SU-DHL-6 (cell line): ENCODE measurements at regions not wholly inside any gene's neighbourhood (a gene's known extent, or its start where the extent isn't known, plus 50 kb on each side); places are given as distances from the start of the nearest gene placed in this dataset.

Source experiments
- H2AFZ ChIP-seq: fragments of 200-600 bp; sonication (generic); 2 replicates; pipeline ENCODE4 v1.6.1; 2014; ENCODE audit warnings: low read depth, mild to moderate bottlenecking, moderate library complexity, mixed read lengths, antibody characterized with exemption, low read length; ENCODE audit not compliant: severe bottlenecking
- H3F3A ChIP-seq: fragments of 200-600 bp; shearing (Covaris generic); 2 replicates; pipeline ENCODE4 v1.6.0; 2016; ENCODE audit warnings: antibody characterized with exemption, mild to moderate bottlenecking; ENCODE audit not compliant: insufficient read depth
- H3K27ac ChIP-seq: fragments of 200-600 bp; sonication (generic); 2 replicates; pipeline ENCODE4 v1.5.1; 2016; ENCODE audit warnings: low read depth, mild to moderate bottlenecking, low read length, moderate library complexity, mixed read lengths
- H3K27me3 ChIP-seq: fragments of 200-600 bp; sonication (generic), shearing (Covaris generic); 2 replicates; pipeline ENCODE4 v1.6.0; 2014; ENCODE audit warnings: mild to moderate bottlenecking, low read length
- H3K36me3 ChIP-seq: fragments of 200-600 bp; sonication (generic); 2 replicates; pipeline ENCODE4 v1.6.1; 2014; ENCODE audit warnings: mild to moderate bottlenecking, low read length, mixed read lengths
- H3K4me2 ChIP-seq: fragments of 300-600, 200-600 bp; shearing (Covaris generic), sonication (generic); 2 replicates; pipeline ENCODE4 v1.6.0; 2014; ENCODE audit warnings: low read length, low read depth, mild to moderate bottlenecking; ENCODE audit not compliant: poor library complexity, severe bottlenecking
- H3K4me3 ChIP-seq: fragments of 200-600 bp; sonication (generic); 2 replicates; pipeline ENCODE4 v1.5.1; 2014; ENCODE audit warnings: antibody characterized with exemption, low read length, mild to moderate bottlenecking, mixed read lengths; ENCODE audit not compliant: insufficient read depth, poor library complexity, severe bottlenecking
- H3K79me2 ChIP-seq: fragments of 200-600 bp; sonication (generic); 2 replicates; pipeline ENCODE4 v1.6.1; 2014; ENCODE audit warnings: mild to moderate bottlenecking, low read length, moderate library complexity; ENCODE audit not compliant: insufficient read depth
- H3K9ac ChIP-seq: fragments of 200-600 bp; sonication (generic); 2 replicates; pipeline ENCODE4 v1.7.0; 2014; ENCODE audit warnings: mild to moderate bottlenecking, low read length
- H3K9me2 ChIP-seq: fragments of 200-600 bp; sonication (generic); replicated peaks from 2 replicates; pipeline ENCODE4 v1.6.1; 2014; ENCODE audit warnings: low read length; ENCODE audit not compliant: insufficient read depth
- H3K9me3 ChIP-seq: fragments of 200-600 bp; sonication (generic); 2 replicates; pipeline ENCODE4 v1.6.1; 2014; ENCODE audit warnings: low read length, mixed read lengths; ENCODE audit not compliant: insufficient read depth
- H4K20me1 ChIP-seq: fragments of 200-600 bp; sonication (generic); 2 replicates; pipeline ENCODE4 v1.6.1; 2014; ENCODE audit warnings: low read depth, mild to moderate bottlenecking, antibody characterized with exemption, low read length, moderate library complexity, mixed read lengths
- EZH2phosphoT487 ChIP-seq: fragments of 200-600 bp; sonication (generic), shearing (Covaris generic); conservative IDR thresholded peaks from 2 replicates; pipeline ENCODE4 v1.6.1; 2018; ENCODE audit warnings: mild to moderate bottlenecking, antibody characterized with exemption, low read length, moderate library complexity, mixed read lengths
- TF ChIP-seq, protein P1 (sequence below): fragments of 200-600 bp; sonication (generic); IDR thresholded peaks from one replicate; pipeline ENCODE4 v1.5.1; 2017; ENCODE audit warnings: antibody characterized with exemption, mild to moderate bottlenecking, low read length, moderate library complexity; ENCODE audit not compliant: insufficient read depth, poor library complexity, severe bottlenecking

DNA sequence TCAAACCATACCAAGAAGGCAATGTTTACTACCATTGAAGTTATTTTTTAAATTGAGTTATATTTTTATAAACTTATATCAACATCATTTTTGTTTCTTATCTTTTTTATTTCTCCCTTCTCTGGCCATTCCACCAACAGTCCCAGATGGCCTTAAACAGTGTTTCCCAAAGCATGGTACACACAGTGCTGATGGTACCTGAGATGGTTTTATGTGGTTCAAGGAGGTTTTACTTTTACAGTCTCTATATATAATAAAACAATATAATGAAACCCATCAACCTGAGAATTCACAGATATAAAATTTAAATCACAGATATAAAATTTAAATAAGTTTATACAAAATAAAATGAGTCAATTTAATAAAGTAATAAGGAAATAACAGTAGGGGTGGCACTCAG is 65.1 kb upstream of the MSTN start:
- no peaks in the 10 kb centered on the region for H3F3A ChIP-seq
- no peak overlapping the region for H3K9ac ChIP-seq
- no peaks in the 10 kb centered on the region for H3K36me3 ChIP-seq
- H3K27ac ChIP-seq, result no peak overlapping the region
- H3K79me2 ChIP-seq, result no peaks in the 10 kb centered on the region
- no peaks in the 10 kb centered on the region for H3K9me3 ChIP-seq
- H3K9me2 ChIP-seq, result no peaks in the 10 kb centered on the region
- H2AFZ ChIP-seq, result no peak overlapping the region
- H3K27me3 ChIP-seq, result no peaks in the 10 kb centered on the region
- no peak for TF ChIP-seq EZH2phosphoT487
- H4K20me1 ChIP-seq, result no peaks in the 10 kb centered on the region
- H3K4me3 ChIP-seq, result no peak overlapping the region
- H3K4me2 ChIP-seq, result no peak overlapping the region

DNA sequence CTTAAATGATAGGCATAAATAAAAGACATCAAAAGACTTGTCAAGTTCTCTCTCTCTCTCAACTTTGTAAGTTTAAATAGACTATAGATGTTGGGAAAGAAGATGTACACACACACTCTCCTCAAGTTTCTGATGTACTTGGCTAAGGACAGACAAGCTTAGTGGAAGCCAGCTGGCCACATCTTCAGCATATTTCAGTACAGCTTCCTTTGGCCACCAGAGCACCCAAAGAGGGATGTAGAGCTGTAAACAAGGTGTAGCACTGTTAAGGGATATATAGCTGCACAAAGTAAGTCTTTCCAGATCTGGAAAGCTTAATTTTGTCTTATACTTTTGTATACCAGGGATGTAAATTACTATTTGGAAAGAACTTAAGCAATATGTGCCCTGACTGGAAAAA is 64.3 kb upstream of the MSTN start:
- no peaks in the 10 kb centered on the region for H4K20me1 ChIP-seq
- H3K9ac ChIP-seq, result no peak overlapping the region
- no peaks in the 10 kb centered on the region for H3K9me3 ChIP-seq
- H3K9me2 ChIP-seq, result no peaks in the 10 kb centered on the region
- H3K27me3 ChIP-seq, result no peaks in the 10 kb centered on the region
- no peak overlapping the region for H3K4me3 ChIP-seq
- no peaks in the 10 kb centered on the region for H3K36me3 ChIP-seq
- TF ChIP-seq, protein P1, sequence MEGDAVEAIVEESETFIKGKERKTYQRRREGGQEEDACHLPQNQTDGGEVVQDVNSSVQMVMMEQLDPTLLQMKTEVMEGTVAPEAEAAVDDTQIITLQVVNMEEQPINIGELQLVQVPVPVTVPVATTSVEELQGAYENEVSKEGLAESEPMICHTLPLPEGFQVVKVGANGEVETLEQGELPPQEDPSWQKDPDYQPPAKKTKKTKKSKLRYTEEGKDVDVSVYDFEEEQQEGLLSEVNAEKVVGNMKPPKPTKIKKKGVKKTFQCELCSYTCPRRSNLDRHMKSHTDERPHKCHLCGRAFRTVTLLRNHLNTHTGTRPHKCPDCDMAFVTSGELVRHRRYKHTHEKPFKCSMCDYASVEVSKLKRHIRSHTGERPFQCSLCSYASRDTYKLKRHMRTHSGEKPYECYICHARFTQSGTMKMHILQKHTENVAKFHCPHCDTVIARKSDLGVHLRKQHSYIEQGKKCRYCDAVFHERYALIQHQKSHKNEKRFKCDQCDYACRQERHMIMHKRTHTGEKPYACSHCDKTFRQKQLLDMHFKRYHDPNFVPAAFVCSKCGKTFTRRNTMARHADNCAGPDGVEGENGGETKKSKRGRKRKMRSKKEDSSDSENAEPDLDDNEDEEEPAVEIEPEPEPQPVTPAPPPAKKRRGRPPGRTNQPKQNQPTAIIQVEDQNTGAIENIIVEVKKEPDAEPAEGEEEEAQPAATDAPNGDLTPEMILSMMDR, result no peak
- TF ChIP-seq EZH2phosphoT487, result no peak
- no peaks in the 10 kb centered on the region for H3K79me2 ChIP-seq
- no peak overlapping the region for H3K27ac ChIP-seq
- H3F3A ChIP-seq, result no peaks in the 10 kb centered on the region
- H2AFZ ChIP-seq, result no peak overlapping the region
- H3K4me2 ChIP-seq, result no peak overlapping the region

DNA sequence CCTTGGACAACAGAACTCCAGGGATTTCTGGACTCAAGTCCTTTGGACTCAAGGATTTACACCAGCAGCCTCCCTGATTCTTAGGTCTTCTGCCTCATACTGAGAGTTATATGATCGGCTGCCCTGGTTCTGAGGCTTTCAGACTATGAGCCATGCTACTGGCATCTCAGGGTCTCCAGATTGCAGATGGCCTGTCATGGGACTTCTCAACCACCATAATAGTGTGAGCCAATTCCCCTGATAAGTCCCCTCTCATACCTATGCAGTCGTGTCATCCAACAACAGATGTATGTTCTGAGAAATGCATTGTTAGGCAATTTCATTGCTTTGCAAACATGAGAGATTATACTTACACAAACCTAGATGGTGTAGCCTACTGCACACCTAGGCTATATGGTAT is 61.4 kb upstream of the MSTN start:
- Histone ChIP-seq H3K27ac (no peak overlapping the region), H3K79me2 (no peaks in the 10 kb centered on the region), H3K4me3 (no peak overlapping the region), H3K4me2 (no peak overlapping the region), H3K9me3 (no peaks in the 10 kb centered on the region), H2AFZ (no peak overlapping the region), H3K9ac (no peak overlapping the region), H3K9me2 (no peaks in the 10 kb centered on the region), H4K20me1 (no peaks in the 10 kb centered on the region), H3K36me3 (no peaks in the 10 kb centered on the region), H3F3A (no peaks in the 10 kb centered on the region), H3K27me3 (no peaks in the 10 kb centered on the region)
- no peak for TF ChIP-seq EZH2phosphoT487
- TF ChIP-seq, protein P1, result no peak

DNA sequence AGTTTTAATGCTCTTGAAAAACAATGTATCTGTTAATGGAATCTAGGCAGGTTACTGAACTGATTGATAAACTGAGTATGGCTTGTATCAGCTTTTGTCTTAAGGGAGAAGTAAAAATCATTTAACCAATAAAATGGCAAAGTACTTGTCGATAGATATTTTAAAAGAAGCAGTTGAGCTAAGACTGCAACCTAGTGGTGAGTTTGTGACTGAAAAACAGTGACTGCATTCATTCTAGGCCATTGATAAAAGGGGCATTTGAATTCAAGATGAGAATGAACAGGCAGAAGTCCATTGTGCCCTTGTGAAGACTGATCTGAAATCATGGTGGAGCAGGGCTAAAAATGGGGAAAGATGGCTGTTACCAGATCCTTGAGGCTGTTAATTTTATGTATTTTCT is 59.4 kb upstream of the MSTN start:
- Histone ChIP-seq H3K9ac (no peak overlapping the region), H3K27me3 (no peaks in the 10 kb centered on the region), H3K79me2 (no peaks in the 10 kb centered on the region), H3K36me3 (no peaks in the 10 kb centered on the region), H3K4me3 (no peak overlapping the region), H3F3A (no peaks in the 10 kb centered on the region), H3K9me3 (no peaks in the 10 kb centered on the region), H3K4me2 (no peak overlapping the region), H4K20me1 (no peaks in the 10 kb centered on the region), H3K9me2 (no peaks in the 10 kb centered on the region), H3K27ac (no peak overlapping the region), H2AFZ (no peak overlapping the region)
- TF ChIP-seq, protein P1, result peak; percentile 15
- no peak for TF ChIP-seq EZH2phosphoT487
